ENCODE measurements at regions not wholly inside any gene's neighbourhood (a gene's known extent, or its start where the extent isn't known, plus 50 kb on each side); places are given as distances from the start of the nearest gene placed in this dataset.

DNA sequence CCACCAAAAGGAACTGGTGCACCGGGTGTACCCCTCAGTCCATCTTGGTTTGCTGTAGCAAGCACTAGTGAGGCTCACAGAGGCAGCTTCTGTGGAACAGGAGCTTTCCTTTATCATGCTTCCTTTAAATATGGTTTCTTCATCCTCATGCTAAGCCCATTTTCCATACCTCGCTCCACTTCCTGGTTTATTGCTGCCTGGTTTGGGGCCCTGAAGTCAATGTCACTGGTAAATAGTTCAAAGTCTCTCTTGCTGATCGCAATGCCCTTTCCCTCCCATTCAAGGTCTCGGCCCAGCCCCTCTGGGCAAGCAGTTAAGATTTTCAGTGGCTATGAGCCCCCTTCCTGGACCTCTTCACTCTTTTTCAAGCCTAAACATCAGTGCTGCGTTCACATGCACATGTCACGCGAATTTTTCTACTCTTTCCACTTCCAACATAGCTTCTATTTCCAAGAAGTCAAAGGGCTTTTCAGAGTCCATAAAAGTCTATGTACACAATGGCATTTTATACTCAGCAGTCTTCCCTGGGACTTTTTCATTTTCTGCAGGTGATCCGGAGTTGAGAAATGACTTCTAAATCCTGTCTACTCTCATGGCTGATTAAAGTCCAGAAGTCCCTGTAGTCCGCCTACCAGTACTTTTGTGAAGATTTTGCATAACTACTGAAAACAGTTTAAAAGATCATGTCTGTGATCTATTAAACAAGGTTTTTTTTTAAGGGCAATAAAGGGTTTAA is 323.8 kb upstream of the ZFHX3 start (continued):
- TF ChIP-seq CTBP2 (IDR thresholded peaks at IDR 0.05; ENCODE audit: borderline replicate concordance, insufficient read depth, insufficient read length, low read length) (no peak), GTF2F1 (IDR thresholded peaks at IDR 0.05; ENCODE audit: borderline replicate concordance, low read depth, low read length) (no peak), NRF1 (IDR thresholded peaks at IDR 0.05; ENCODE audit: low read depth, low read length) (no peak), RAD21 (IDR thresholded peaks at IDR 0.05 in 1 of 2, conservative IDR thresholded peaks at IDR 0.05 in 1 of 2; ENCODE audit: low read depth in 2 of 2, low read length in 2 of 2) (no peak)
- TF ChIP-seq, protein P1, sequence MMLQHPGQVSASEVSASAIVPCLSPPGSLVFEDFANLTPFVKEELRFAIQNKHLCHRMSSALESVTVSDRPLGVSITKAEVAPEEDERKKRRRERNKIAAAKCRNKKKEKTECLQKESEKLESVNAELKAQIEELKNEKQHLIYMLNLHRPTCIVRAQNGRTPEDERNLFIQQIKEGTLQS (IDR thresholded peaks at IDR 0.05; ENCODE audit: insufficient read depth, low read depth, low read length): no peak

Data from H1 (cell line).